HG03135 (cell line): ENCODE measurements at regions not wholly inside any gene's neighbourhood (a gene's known extent, or its start where the extent isn't known, plus 50 kb on each side); places are given as distances from the start of the nearest gene placed in this dataset.
A peak's percentile ranks its signal among the peaks of the same experiment; 100 is the strongest.
"Not testable (repeated sequence)": the region's sequence is repeated elsewhere in the genome, so short reads cannot be mapped to it uniquely, and the experiment has no call there.

Experiments used
- ATAC-seq: cut with Tn5 transposase; IDR thresholded peaks from one replicate; pipeline ENCODE4 v1.9.1; 2021; ENCODE audit warnings: mild to moderate bottlenecking, moderate library complexity; ENCODE audit not compliant: unreplicated experiment

GRCh38 chr5:100641833-100642232, 106.7 kb downstream of the FAM174A start:
- no peak for ATAC-seq

- ATAC-seq: no peak
Observed at GRCh38 chr5:100643473-100643872, 108.3 kb downstream of the FAM174A start.

- ATAC-seq: no peak
Observed at GRCh38 chr5:100644185-100644584, 109.0 kb downstream of the FAM174A start.

GRCh38 chr5:100644776-100645175, 109.6 kb downstream of the FAM174A start:
- no peak for ATAC-seq

GRCh38 chr5:100646011-100646410, 110.8 kb downstream of the FAM174A start:
- no peak for ATAC-seq

- no peak for ATAC-seq
Observed at GRCh38 chr5:100646691-100647090, 111.5 kb downstream of the FAM174A start.

- peak; percentile 71 for ATAC-seq
Observed at GRCh38 chr5:100647461-100648230, 112.5 kb downstream of the FAM174A start.

- ATAC-seq: no peak
Observed at GRCh38 chr5:100654895-100655294, 119.7 kb downstream of the FAM174A start.

GRCh38 chr5:100656771-100657170, 121.6 kb downstream of the FAM174A start:
- not testable (repeated sequence) for ATAC-seq

GRCh38 chr5:100659080-100659795, 124.1 kb downstream of the FAM174A start:
- no peak for ATAC-seq

- ATAC-seq: no peak
Observed at GRCh38 chr5:100664140-100664539, 129.0 kb downstream of the FAM174A start.

- ATAC-seq: no peak
Observed at GRCh38 chr5:100667161-100667630, 132.0 kb downstream of the FAM174A start.

GRCh38 chr5:100668511-100668910, 133.3 kb downstream of the FAM174A start:
- ATAC-seq: no peak

GRCh38 chr5:100676817-100677631, 141.8 kb downstream of the FAM174A start:
- ATAC-seq: no peak

GRCh38 chr5:100682625-100683024, 147.5 kb downstream of the FAM174A start:
- no peak for ATAC-seq

- ATAC-seq: no peak
Observed at GRCh38 chr5:100683881-100684280, 148.7 kb downstream of the FAM174A start.

- not testable (repeated sequence) for ATAC-seq
Observed at GRCh38 chr5:100685122-100685521, 149.9 kb downstream of the FAM174A start.

GRCh38 chr5:100688834-100689233, 153.7 kb downstream of the FAM174A start:
- ATAC-seq: not testable (repeated sequence)

- no peak for ATAC-seq
Observed at GRCh38 chr5:100690036-100690560, 154.9 kb downstream of the FAM174A start.

- ATAC-seq: no peak
Observed at GRCh38 chr5:100691085-100691484, 155.9 kb downstream of the FAM174A start.

GRCh38 chr5:100691548-100691947, 156.4 kb downstream of the FAM174A start:
- ATAC-seq: no peak
